ENCODE measurements at regions not wholly inside any gene's neighbourhood (a gene's known extent, or its start where the extent isn't known, plus 50 kb on each side); places are given as distances from the start of the nearest gene placed in this dataset.

DNA sequence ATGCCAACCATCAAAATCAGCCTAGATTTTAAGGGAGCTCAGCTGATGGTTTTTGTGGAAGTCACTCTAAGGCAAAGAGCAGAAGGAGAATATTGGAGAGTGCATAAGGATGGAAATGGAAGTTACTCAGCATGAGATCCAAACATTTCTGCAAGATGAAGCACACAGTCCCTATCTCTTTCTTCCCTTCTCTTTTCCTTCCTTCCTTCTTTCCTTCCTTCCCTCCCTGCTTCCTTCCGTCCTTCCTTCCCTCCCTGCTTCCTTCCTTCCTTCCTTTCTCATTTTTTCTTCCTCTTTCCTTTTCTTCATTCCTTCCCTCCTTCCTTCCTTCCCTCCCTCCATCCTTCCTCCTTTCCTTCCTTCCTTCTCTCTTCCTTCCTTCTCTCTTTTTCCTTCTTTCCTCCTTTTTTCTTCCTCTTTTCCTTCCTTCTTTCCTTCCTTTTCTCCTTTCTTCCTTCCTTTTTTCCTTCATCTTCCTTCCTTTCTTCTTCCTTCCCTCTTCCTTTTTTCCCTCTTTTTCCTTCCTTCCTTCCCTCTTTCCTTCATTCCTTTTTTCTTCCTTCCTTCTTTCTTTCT is 727.9 kb upstream of the CDH2 start:
- H3K4me3 ChIP-seq (ENCODE audit: low read depth, poor library complexity, severe bottlenecking), result no peak overlapping the region
- TF ChIP-seq, protein P1, sequence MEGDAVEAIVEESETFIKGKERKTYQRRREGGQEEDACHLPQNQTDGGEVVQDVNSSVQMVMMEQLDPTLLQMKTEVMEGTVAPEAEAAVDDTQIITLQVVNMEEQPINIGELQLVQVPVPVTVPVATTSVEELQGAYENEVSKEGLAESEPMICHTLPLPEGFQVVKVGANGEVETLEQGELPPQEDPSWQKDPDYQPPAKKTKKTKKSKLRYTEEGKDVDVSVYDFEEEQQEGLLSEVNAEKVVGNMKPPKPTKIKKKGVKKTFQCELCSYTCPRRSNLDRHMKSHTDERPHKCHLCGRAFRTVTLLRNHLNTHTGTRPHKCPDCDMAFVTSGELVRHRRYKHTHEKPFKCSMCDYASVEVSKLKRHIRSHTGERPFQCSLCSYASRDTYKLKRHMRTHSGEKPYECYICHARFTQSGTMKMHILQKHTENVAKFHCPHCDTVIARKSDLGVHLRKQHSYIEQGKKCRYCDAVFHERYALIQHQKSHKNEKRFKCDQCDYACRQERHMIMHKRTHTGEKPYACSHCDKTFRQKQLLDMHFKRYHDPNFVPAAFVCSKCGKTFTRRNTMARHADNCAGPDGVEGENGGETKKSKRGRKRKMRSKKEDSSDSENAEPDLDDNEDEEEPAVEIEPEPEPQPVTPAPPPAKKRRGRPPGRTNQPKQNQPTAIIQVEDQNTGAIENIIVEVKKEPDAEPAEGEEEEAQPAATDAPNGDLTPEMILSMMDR (IDR thresholded peaks at IDR 0.05), result no peak
- no peak for TF ChIP-seq POLR2A (IDR thresholded peaks at IDR 0.05)
- intact Hi-C loops (cut with DNase I; ENCODE audit: low total_unique reads), result no loop called here
- 81% methylated on average over 1 of the region's 1 CpG for WGBS, 2 donors
- no peak for DNase-seq (ENCODE audit: low spot score in 2 of 2)

DNA sequence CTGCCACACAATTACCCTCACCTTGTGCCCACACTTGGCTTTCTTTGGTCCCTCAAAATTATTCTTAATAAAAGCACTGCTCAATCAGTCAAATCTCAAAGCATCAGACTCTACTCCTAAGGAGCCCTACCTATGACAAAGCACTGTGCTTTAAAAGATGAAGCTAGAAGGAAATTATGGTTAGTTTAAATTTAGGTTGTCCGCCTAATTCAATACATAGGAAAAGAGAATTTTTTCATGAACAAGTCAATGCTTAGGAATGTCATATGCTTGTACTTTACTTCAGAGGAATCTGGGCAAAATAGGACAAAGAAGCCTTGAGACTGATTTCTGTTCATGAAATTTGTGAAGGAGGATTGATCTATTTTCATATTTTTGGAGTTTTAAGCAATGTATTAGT is 726.4 kb upstream of the CDH2 start:
- H3K4me3 ChIP-seq (ENCODE audit: low read depth, poor library complexity, severe bottlenecking), result no peak overlapping the region
- intact Hi-C loops (cut with DNase I; ENCODE audit: low total_unique reads), result no loop called here
- TF ChIP-seq, protein P1 (IDR thresholded peaks at IDR 0.05), result no peak
- TF ChIP-seq POLR2A (IDR thresholded peaks at IDR 0.05), result no peak
- DNase-seq (ENCODE audit: low spot score in 2 of 2), result no peak
- WGBS, 2 donors, result 59 to 72% methylated on average over 1 of the region's 1 CpG

DNA sequence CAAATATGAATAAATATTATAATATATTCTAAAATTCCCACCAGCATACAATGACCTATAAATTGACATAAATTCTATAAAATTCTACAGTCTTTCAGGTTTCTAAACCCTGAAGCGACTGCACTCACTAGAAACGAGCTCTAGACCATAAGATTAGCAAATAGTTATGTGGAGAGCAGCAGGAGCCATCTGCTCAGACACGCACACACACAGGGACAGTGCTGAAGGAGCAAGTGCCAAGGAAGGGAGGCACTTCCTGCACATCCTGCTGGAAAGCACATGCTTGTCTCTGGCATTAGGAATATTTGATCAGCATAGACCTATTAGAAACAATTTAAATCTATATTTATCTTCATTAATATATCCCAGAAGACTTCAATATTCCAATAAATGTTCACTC is 713.9 kb upstream of the CDH2 start:
- intact Hi-C loops (cut with DNase I; ENCODE audit: low total_unique reads), result no loop called here
- no peak overlapping the region for H3K4me3 ChIP-seq (ENCODE audit: low read depth, poor library complexity, severe bottlenecking)
- TF ChIP-seq, protein P1 (IDR thresholded peaks at IDR 0.05), result no peak
- no peak for TF ChIP-seq POLR2A (IDR thresholded peaks at IDR 0.05)
- DNase-seq (ENCODE audit: low spot score in 2 of 2), result no peak
- WGBS, 2 donors, result 22 to 24% methylated on average over 3 of the region's 3 CpGs

DNA sequence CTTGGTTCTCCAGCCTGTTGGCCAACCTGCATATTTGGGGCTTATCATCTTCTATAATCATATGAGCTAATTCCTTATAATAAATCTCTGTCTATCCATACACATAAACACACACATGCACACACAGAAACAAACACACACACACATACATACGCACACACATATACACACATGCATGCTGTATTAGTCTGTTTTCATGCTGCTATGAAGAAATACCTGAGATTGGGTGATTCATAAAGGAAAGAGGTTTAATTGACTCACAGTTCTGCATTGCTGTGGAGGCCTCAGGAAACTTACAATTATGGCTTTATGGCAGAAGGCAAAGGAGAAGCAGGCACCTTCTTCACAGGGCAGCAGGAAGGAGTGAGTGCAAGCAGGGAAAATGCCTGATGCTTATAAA is 707.4 kb upstream of the CDH2 start:
- intact Hi-C loops (cut with DNase I; ENCODE audit: low total_unique reads), result no loop called here
- no peak overlapping the region for H3K4me3 ChIP-seq (ENCODE audit: low read depth, poor library complexity, severe bottlenecking)
- no peak for DNase-seq (ENCODE audit: low spot score in 2 of 2)
- TF ChIP-seq, protein P1 (IDR thresholded peaks at IDR 0.05), result no peak
- TF ChIP-seq POLR2A (IDR thresholded peaks at IDR 0.05), result no peak
- 93% methylated on average over 1 of the region's 1 CpG for WGBS, 2 donors

DNA sequence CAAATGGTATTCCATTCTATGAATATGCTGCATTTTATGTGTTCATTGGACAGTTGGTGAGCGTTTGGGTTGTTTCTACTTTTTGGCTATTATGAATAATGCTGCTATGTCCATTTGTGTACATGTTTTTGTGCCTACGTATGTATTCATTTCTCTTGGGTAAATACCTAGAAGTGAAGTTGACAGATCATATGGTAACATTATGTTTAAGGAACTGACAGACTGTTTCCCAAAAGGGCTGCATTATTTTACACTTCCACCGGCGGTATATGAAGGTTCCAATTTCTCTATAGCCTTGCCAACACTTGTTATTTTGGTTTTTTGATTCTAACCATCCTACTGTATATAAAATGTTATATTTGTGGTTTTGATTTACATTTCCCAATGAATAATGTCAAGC is 703.9 kb upstream of the CDH2 start:
- no peak for DNase-seq (ENCODE audit: low spot score in 2 of 2)
- no peak overlapping the region for H3K4me3 ChIP-seq (ENCODE audit: low read depth, poor library complexity, severe bottlenecking)
- no peak for TF ChIP-seq POLR2A (IDR thresholded peaks at IDR 0.05)
- TF ChIP-seq, protein P1 (IDR thresholded peaks at IDR 0.05), result no peak
- WGBS, 2 donors, result 88% methylated on average over 4 of the region's 4 CpGs
- intact Hi-C loops (cut with DNase I; ENCODE audit: low total_unique reads), result no loop called here

DNA sequence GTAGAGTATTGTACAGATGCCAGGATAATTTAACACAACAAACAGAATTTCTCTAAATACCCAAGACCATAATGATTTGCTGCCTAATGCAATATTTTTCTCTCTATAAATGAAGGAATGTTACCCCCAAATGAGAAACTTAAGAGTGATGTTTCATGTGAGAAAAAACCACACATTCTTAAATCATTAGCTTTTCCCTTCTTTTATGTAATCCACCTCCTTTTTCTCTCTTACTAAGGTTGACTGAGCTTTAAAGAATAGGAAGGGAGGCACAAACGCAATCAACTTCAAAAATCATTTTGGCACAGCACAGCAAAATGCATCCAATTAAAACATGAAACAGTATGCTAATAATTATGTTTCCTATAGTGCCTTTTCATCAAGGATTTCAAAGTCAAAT is 698.1 kb upstream of the CDH2 start:
- no peak for DNase-seq (ENCODE audit: low spot score in 2 of 2)
- intact Hi-C loops (cut with DNase I; ENCODE audit: low total_unique reads), result loop anchor here (10.0 kb wide), 1 partner anchor 470 kb away; no protein-coding TSS in a partner anchor
- TF ChIP-seq POLR2A (IDR thresholded peaks at IDR 0.05), result no peak
- TF ChIP-seq, protein P1 (IDR thresholded peaks at IDR 0.05), result no peak
- 33 to 35% methylated on average over 1 of the region's 1 CpG for WGBS, 2 donors
- H3K4me3 ChIP-seq (ENCODE audit: low read depth, poor library complexity, severe bottlenecking), result no peak overlapping the region

Data from lower leg skin (tissue), 4 donors.